Mesothelial cell of epicardium (in vitro differentiated cells): ENCODE measurements at regions not wholly inside any gene's neighbourhood (a gene's known extent, or its start where the extent isn't known, plus 50 kb on each side); places are given as distances from the start of the nearest gene placed in this dataset.

Experiments
- DNase-seq, 2 experiments: peaks; one replicate each; pipeline ENCODE4 v3.0.0; 2021; ENCODE audit warnings: low spot score in 2 of 2; ENCODE audit not compliant: unreplicated experiment in 2 of 2
- H3K27ac Mint-ChIP-seq: 2 replicates; pipeline ENCODE4 v1.8.0; 2021; ENCODE audit warnings: mixed read lengths
- H3K27me3 Mint-ChIP-seq: 2 replicates; pipeline ENCODE4 v1.8.0; 2021; ENCODE audit warnings: low read depth, mixed read lengths
- H3K36me3 Mint-ChIP-seq: 2 replicates; pipeline ENCODE4 v1.8.0; 2021; ENCODE audit warnings: mixed read lengths
- H3K4me1 Mint-ChIP-seq: 2 replicates; pipeline ENCODE4 v1.8.0; 2021; ENCODE audit warnings: mixed read lengths
- H3K4me3 Mint-ChIP-seq: 2 replicates; pipeline ENCODE4 v1.8.0; 2021; ENCODE audit warnings: mild to moderate bottlenecking, moderate library complexity, mixed read lengths
- H3K9me3 Mint-ChIP-seq: 2 replicates; pipeline ENCODE4 v1.8.0; 2021; ENCODE audit warnings: mixed read lengths
- TF ChIP-seq, protein P1 (sequence below): fragments of 200-600 bp; sonication (generic); IDR thresholded peaks from one replicate; pipeline ENCODE4 v1.5.0; 2021; ENCODE audit warnings: antibody characterized with exemption; ENCODE audit not compliant: unreplicated experiment

DNA sequence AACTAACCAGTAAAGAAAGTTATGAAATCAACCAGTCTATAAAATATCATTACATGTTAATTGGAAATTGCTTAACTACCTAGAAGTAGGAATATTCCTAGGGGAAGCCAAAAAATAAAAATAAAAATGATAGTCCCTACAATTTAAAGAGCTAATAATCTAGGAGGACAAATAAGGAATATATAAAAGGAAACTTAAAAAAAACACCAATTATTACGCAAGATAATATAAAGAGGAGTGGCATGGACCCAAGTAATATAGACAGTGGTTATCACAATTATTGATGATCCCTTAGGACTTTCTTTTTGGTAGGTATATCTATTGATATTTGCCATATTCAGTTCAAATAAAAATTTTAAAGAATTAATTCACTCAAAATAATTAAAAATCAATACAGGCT is 498.7 kb downstream of the SOX5 start:
- H3K4me1 Mint-ChIP-seq, result no peaks in the 10 kb centered on the region
- no peak overlapping the region for H3K27ac Mint-ChIP-seq
- no peak overlapping the region for H3K4me3 Mint-ChIP-seq
- TF ChIP-seq, protein P1, sequence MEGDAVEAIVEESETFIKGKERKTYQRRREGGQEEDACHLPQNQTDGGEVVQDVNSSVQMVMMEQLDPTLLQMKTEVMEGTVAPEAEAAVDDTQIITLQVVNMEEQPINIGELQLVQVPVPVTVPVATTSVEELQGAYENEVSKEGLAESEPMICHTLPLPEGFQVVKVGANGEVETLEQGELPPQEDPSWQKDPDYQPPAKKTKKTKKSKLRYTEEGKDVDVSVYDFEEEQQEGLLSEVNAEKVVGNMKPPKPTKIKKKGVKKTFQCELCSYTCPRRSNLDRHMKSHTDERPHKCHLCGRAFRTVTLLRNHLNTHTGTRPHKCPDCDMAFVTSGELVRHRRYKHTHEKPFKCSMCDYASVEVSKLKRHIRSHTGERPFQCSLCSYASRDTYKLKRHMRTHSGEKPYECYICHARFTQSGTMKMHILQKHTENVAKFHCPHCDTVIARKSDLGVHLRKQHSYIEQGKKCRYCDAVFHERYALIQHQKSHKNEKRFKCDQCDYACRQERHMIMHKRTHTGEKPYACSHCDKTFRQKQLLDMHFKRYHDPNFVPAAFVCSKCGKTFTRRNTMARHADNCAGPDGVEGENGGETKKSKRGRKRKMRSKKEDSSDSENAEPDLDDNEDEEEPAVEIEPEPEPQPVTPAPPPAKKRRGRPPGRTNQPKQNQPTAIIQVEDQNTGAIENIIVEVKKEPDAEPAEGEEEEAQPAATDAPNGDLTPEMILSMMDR, result no peak
- DNase-seq, result no peak
- no peaks in the 10 kb centered on the region for H3K27me3 Mint-ChIP-seq
- H3K9me3 Mint-ChIP-seq, result no peaks in the 10 kb centered on the region
- H3K36me3 Mint-ChIP-seq, result no peaks in the 10 kb centered on the region

DNA sequence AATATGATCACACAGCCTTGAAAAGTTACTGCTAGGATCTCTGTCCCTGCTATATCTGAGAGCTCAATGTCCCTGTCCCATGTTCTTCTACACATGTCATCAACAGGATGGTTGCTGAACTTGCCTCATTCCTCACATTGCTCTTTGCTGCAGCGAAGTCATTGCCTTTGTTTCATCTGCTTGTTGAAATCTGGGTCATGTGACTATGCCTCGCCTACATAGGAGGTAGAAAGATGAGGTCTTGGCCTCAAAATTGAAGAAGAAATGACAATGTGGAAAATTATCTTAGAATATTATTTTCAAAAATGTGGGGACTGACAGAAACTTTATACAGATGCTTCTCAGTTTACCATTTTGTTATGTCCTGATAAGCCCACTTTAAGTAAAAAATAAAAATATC is 494.2 kb downstream of the SOX5 start:
- H3K27ac Mint-ChIP-seq, result no peak overlapping the region
- H3K4me3 Mint-ChIP-seq, result no peak overlapping the region
- H3K36me3 Mint-ChIP-seq, result no peaks in the 10 kb centered on the region
- no peaks in the 10 kb centered on the region for H3K9me3 Mint-ChIP-seq
- DNase-seq, result no peak
- TF ChIP-seq, protein P1, result no peak
- H3K4me1 Mint-ChIP-seq, result peaks cover 13% of the 10 kb centered on the region
- no peaks in the 10 kb centered on the region for H3K27me3 Mint-ChIP-seq

DNA sequence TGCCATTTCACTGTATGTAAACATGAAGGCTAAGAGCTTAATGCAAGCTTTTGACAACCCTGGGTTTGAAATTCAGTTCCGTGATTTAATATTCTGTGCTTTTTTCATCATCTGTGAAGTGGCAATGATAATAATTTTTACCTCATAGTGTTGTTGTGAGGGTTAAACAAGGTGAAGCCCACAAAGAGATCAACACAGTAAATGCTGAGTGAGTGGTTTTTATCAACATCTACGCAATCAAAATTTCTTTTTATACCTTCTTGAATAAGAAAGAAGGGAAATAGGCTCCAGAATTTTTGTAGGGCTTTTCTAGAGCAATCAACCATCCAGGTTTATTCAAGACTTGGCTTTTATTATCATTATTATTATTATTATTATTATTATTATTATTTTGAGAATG is 490.8 kb downstream of the SOX5 start:
- TF ChIP-seq, protein P1, result no peak
- Mint-ChIP-seq H3K27me3 (no peaks in the 10 kb centered on the region), H3K36me3 (peaks cover 3% of the 10 kb centered on the region), H3K4me1 (peaks cover 18% of the 10 kb centered on the region), H3K27ac (no peak overlapping the region), H3K9me3 (peaks cover 12% of the 10 kb centered on the region), H3K4me3 (no peak overlapping the region)
- DNase-seq, result no peak

DNA sequence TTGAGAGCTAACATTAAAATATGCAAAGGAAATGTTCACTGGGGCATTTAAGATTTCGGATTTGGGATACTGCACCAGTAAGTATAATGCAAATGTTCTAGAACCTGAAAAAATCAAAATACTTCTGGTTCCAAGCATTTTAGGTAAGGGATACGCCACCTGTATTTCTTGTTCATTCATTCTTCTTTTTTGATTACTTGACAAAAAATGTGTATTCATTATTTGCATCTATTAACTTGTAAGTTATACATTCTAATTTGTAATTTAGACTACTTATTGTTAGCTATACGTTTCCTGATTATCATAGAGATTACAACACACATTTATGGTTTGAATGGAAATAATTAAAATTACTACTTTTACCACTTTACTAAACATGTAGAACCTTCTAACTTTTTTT is 486.9 kb downstream of the SOX5 start:
- Mint-ChIP-seq H3K27me3 (no peaks in the 10 kb centered on the region), H3K4me3 (no peak overlapping the region), H3K9me3 (peaks cover 43% of the 10 kb centered on the region), H3K36me3 (peaks cover 10% of the 10 kb centered on the region), H3K27ac (no peak overlapping the region), H3K4me1 (peaks cover 14% of the 10 kb centered on the region)
- no peak for DNase-seq
- TF ChIP-seq, protein P1, result no peak

DNA sequence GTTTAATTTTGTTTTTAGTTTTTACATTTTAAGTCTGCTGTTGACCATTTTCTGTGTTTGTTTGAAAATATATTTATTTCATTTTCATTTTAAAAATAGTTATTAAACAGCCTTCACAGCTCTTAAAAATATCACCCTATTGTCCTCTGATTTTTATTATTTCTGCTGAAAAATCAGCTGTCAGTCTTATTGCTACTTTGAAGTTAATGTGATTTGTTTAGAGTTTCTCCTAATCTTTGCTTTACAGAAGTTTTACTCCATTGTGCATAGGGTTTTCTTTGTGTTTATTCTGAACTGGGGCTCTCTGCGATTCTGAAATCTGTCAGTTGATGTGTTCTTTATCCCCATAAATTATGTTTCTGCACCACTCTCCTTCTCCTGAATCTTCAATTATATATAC is 486.3 kb downstream of the SOX5 start:
- peaks cover 10% of the 10 kb centered on the region for H3K36me3 Mint-ChIP-seq
- no peak for DNase-seq
- TF ChIP-seq, protein P1, result no peak
- H3K27ac Mint-ChIP-seq, result no peak overlapping the region
- no peaks in the 10 kb centered on the region for H3K27me3 Mint-ChIP-seq
- H3K9me3 Mint-ChIP-seq, result peaks cover 50% of the 10 kb centered on the region
- peaks cover 14% of the 10 kb centered on the region for H3K4me1 Mint-ChIP-seq
- no peak overlapping the region for H3K4me3 Mint-ChIP-seq

DNA sequence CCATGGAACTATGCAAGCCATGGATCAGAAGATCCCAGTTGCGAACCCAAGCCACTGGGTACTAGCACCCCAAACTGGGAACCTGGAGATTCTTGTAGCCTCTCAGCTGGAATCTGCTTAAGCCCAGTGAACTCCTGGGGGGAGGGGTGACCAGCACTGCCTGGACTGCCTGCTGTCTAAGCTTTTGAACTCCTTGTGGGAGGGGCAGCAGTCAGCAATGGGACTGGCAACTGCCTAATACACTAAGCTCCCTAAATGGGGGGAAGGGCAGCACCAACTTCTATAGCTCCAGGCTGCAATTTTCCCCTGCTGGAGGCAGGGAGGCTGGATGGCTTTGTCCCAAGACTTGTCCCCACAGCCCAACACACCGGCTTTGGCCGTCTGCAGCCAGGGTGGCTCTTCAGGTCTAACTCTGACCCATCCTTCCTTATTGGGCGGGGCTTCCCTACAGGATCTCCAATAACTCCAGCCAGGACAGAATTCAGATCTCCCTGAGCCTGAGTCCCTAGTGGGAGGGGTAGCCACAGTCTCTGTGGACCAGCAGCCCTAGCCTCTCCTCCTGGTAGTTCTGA is 485.1 kb downstream of the SOX5 start:
- Mint-ChIP-seq H3K4me1 (peaks cover 14% of the 10 kb centered on the region), H3K27me3 (no peaks in the 10 kb centered on the region), H3K9me3 (peaks cover 61% of the 10 kb centered on the region), H3K4me3 (no peak overlapping the region), H3K27ac (no peak overlapping the region), H3K36me3 (peaks cover 10% of the 10 kb centered on the region)
- TF ChIP-seq, protein P1, result no peak
- DNase-seq, result no peak
